Stimulated activated CD4-positive, alpha-beta T cell treated with anti-CD3 and anti-CD28 coated beads, Interleukin-15, amount 100 ng/mL, for 1 hour (primary cell): ENCODE measurements at regions not wholly inside any gene's neighbourhood (a gene's known extent, or its start where the extent isn't known, plus 50 kb on each side); places are given as distances from the start of the nearest gene placed in this dataset.
"Not testable (repeated sequence)": the region's sequence is repeated elsewhere in the genome, so short reads cannot be mapped to it uniquely, and the experiment has no call there.

Experiments used
- DNase-seq, 2 donors: peaks; one replicate each; pipeline ENCODE4 v3.0.0-alpha.2; 2020; ENCODE audit warnings: low read depth in 1 of 2, low spot score in 1 of 2

DNA sequence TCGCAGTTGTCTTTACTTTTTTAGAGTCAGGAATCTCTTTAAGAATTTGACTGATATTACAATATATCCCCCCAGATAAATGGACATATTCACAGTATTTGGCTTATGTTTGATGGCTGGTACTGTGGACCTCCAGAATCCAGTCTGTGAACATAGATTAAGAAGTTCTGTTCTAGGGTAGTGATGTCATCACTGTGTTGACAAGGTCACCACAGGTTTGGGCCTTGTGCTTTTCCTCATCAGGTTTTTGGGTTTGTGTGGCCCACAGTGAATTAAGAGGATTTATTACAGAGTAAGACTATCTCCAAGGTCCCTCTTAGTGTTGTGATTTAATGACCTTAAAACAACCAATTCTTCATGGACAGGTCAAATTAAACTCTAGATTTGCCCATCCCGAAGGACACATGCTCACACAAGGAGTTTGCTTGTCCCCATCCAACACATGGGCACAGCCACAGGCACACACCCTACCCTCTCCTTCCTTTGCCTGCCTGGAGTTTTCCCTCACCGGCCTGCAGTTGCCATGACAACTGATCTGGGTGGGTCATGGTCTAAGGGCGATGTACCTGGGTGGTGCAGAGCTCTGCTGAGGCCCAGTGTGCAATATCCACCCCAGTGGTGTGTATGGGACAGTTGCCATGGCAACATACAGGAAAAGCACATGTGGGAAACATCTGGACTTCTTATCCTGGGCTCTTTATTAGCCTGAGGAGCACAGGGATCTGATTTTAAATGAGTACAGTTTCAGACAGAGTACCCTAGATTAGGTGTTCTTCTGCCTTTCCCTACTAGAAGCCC, 98.6 kb downstream of the NAV1 start:
- DNase-seq: no peak

DNA sequence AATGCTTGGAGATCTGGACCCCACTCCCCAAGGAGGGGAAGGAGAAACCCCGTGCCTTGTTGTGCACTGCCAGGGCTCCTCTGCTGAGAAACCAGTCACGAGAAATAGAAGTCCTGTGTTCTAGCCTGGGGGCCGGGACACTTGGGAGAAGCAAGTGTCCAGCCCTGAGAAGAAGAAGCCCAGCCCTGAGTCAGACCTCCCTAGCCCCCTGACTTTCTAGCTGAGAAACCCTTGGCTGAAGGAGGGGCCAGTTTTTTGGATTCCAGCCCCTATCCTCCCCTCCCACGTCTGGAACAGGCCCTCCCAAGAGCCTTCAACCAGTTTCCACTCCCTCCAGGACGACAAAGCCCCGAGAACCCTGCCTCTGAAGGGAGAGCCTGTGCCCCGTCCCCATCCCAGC, 100.5 kb downstream of the NAV1 start:
- no peak for DNase-seq

DNA sequence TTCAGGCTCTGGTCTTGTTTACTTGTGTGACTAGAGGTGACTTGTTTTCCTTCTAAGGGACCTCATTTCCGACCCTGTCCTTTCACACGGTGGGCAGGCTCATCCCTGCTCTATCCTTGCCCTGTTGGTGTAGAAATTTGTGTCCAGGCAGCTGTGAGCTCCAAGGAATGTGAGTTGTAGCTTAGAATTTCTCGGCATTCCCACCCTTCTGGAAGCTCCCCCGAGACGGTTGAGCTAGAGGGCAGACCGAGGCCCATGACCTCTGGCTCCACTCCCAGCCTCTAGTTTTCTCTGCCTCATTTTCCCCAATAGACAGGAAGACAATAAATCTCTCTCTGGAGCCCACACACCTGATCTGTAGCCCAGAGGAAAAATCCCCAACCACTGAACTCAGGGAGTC, 100.9 kb downstream of the NAV1 start:
- DNase-seq: no peak

DNA sequence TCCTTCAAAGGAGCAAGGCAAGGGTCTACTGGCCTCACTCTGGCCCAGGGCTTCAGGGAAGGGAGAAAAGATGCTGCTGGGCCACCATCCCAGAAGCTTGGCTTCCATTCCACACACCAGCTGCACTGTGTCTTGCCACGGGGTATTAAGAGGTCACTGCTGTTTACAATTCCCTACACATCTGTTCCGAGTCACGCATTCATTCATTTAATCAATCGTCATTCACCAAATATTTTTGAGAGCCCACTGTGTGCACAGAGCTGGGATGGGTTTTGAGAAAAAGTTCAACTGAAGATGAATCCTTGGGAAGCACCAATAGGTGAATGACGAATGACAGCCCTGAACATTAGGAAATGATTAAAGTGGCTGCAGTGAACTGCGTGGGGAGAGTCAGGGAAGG, 101.7 kb downstream of the NAV1 start:
- no peak for DNase-seq

DNA sequence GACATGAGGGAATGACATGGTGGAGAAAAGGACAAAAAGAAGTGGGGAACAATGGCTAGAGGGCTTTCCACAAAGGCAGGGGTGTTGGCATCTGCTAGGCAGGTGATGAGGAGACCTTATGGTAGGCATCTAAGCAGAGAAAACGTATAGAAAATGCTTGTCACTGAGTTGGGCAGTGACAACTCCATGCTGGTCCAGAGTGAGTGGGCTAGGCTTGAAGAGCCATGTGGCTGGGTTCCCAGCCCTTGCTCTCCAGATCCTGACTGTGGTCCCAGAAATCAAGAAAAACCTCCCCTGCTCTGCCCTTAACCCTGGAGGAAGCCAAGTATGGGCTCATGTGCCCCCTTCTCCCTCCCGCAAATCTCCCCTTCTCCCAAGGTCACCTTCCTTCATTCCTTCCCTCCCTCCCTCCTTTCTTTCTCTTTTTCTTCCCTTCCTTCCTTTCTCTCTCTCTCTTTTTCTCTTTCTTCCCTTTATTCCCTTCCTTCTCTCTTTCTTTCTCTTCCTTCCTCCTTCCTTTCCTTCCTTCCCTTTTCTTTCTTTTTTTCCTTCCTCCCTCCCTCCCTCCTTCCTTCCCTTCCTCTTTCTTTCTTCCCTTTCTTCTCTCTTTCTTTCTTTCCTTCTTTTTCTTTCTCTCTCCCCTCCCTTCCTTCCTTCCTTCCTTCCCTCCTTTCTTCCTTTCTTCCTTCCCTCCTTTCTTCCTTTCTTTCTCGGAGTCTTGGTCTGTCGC, 102.8 kb downstream of the NAV1 start:
- no peak for DNase-seq

DNA sequence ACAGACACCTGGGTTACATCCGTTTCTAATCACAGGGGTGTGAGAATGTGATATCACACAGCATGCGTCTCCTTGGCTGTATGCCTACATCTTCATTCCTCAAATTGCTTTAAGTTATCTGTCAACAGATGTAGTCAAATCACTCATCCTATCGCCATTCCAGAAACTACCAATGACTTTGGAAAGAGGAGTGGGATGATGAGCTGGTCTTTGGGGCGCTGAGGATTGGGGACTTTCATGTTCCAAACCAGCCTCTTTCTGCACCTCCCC, 104.8 kb downstream of the NAV1 start:
- no peak for DNase-seq

DNA sequence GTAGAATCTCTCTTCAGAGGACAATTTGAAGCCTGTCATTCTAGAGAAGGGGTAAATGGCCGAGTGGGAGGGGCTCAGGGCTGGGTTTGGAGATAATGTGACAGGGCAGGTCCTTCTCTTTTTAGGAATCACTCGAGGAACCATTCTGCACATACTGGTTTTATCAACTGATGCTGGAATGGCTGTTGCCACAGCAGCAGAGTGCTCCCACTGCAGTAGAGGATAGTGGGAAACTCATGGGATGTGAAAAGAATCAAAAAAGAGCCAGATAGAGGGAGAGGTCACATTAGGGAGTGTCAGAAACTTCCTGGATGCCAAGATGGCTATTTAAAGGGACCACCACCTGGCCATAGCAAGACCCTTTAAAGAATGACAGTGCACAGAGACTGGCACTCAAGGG, 105.3 kb downstream of the NAV1 start:
- no peak for DNase-seq

DNA sequence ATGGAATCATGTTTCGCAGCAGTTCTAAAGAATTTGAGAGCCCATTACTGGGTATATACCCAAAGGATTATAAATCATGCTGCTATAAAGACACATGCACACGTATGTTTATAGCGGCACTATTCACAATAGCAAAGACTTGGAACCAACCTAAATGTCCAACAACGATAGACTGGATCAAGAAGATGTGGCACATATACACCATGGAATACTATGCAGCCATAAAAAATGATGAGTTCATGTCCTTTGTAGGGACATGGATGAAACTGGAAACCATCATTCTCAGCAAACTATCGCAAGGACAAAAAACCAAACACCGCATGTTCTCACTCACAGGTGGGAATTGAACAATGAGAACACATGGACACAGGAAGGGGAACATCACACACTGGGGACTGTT, 106.1 kb downstream of the NAV1 start:
- DNase-seq: not testable (repeated sequence)

DNA sequence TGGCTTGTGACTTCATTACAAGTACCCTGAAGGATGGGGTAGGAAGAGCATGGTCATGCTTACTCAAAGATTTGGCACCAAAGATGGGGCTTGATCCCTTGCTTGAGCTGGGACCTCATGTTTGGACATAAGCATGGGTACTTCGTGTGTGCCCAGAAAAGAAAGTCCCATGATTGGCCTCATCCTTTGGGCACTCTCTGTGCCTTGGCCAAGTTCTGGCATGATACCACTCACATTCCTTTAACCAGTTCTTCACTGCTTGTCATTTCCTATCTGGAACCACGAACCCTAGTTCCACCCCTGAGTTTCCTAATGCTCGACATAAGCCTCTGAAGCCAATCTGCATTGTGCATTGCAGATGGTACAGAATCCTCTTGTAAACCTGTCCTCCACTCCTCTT, 107.0 kb downstream of the NAV1 start:
- no peak for DNase-seq

DNA sequence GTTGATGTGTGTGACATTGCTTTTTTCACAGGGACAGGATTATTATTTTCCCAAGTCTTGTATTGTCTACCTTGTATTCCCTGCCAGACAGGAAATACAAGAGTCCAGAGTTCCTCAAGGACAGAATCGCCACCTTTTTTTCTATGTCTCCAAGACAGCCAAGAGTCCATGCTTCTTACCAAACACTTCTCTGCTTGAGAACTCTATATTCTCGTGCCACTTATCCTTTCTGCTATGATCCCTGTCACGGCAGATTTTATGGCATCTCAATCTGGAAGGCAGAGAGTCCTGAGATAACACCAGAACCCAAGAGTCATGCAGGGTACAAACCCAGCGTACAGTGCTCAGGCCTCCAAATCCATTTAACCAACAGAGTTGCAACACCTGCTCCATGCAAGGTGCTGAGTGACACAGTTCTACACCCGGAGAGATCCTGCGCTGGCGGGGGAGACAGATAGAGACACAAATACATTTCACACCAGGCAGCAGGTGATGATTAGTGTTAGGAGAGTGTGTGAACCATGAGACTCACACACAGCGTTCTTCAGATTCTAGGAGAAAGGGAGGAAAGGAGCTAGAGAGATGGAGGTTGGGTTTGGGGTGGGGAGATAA, 107.6 kb downstream of the NAV1 start:
- no peak for DNase-seq

DNA sequence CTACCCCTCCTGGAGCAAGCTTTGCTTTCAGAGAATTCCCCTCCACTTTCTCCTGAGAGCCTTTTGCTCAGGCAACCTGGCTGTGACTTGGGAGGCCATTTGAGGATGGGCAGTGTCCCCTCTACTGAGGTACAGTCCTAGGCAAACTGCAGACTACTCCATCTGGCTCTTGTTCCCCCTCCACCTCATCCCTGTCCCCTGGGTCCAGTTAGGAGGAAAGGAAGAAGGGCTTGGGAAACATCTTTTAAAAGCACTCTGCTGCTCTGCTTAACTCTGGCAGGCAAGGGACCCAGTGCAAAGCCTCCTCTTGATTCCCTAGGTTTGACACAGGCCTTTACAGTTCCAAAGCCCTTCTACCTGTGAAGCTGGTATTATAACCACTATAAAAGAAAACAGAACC, 108.2 kb downstream of the NAV1 start:
- no peak for DNase-seq

DNA sequence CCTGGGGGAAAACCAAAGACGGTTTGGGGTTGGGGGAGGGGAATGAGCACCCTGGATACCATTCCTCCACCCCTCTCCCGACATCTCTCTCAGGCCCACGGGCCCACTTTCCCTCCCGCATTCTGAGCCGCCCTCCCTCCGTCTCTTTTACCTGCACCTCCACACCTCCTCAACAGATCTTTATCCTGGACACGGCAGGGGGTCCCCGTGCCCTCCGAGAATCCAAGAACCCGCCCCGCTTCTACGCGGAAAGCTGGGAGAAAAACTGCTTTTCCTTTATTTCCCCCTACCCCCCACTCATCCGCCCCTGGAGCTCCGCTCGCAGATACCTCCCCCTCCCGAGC, 108.8 kb downstream of the NAV1 start:
- no peak for DNase-seq

DNA sequence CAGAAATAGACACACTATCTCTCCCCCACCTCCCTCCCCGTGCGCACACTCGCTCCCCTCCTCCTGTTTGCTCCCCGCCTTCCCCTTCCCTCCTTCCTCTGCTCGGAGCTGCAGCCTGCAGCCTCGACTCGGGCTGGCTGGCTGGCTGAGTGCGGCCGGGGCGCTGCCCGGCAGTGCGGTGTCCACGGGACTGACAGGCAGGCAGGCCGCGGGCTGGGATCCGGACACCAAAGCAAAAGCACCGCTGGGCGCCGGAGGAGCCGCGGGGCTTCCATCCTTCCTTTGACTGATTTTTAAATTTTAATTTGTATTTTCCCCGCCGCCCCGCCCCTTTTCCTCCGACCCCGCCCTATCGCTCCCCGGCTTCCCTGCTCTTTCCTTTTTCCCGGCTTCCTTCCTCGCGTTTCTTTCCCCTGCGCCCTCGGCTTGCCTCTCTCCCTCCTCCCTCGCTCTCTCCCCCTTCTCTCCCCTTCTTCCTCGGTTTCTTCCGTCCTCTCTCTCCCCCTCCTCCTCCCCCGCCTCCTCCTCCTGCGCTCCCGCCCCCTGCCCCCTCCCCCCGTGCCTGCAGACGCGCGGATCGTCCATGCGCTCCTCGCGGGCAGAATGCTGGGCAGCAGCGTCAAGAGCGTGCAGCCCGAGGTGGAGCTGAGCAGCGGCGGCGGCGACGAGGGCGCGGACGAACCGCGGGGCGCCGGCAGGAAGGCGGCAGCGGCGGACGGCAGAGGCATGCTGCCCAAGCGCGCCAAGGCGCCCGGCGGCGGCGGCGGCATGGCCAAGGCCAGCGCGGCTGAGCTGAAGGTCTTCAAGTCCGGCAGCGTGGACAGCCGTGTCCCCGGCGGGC, 109.4 kb downstream of the NAV1 start:
- DNase-seq: no peak

DNA sequence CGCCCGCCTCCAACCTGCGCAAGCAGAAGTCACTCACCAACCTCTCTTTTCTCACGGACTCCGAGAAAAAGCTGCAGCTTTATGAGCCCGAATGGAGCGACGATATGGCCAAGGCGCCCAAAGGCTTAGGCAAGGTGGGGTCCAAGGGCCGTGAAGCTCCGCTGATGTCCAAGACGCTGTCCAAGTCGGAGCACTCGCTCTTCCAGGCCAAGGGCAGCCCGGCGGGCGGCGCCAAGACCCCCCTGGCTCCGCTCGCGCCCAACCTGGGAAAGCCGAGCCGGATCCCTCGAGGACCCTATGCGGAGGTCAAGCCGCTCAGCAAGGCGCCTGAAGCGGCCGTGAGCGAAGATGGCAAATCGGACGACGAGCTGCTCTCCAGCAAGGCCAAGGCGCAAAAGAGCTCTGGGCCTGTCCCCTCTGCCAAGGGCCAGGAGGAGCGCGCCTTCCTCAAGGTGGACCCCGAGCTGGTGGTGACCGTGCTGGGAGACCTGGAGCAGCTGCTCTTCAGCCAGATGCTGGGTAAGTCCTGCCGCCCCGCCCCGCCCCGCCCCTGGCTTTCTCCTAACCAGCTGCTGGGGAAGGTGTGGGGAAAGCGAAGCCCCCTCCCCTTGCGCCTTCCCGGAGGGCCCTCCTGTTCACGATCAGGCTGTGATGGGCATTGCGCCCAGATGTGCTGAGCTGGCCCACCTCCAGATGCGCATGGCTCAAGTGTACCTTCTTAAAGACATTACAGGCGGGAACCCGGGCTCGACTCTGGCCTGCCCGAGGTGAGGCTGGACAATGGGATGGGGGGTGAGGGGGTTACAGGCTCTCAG, 110.2 kb downstream of the NAV1 start:
- DNase-seq: no peak

DNA sequence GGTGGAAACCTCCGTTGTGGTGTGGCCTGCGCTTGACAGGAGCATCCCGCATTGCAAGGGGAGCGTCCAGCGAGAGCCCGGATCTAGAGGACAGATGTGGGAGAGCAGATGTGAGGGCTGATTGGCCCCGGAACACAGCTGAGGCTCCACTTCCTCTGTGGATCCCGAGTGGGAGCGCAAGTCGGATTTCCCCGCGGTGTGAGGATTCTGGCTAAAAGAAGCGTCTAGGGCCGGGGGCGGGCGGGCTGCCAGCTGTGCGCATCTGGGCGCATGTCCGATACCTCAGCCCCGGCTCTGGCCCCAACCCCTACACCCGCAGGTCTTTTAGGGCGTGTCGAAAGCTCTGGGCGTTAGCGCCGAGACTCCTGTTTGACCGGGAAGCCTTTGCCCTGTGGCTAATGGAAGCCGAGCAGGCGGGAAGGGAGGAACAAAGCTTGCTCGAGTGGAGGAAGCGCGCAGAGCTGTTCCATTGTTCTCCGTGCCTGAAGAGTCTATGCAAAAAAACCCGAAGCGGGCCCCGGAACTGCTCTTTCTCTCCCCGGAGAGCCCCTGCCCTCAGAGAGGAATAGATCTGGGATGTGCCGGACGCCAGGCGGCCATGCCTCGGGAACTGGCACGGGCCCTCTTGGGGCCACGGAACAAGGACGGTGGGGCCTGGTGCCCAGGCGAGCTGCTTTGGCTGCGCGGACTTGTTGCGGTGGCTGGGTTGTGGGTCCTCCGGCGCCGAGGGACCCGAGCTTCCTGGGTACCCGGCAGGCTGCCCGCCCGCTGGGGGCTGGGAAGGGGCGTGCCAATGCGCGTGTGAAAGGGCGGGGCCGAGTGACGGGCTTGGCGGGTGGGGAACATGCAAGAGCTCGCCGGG, 111.1 kb downstream of the NAV1 start:
- DNase-seq: peak in 1 of 2 donors; percentile 2

DNA sequence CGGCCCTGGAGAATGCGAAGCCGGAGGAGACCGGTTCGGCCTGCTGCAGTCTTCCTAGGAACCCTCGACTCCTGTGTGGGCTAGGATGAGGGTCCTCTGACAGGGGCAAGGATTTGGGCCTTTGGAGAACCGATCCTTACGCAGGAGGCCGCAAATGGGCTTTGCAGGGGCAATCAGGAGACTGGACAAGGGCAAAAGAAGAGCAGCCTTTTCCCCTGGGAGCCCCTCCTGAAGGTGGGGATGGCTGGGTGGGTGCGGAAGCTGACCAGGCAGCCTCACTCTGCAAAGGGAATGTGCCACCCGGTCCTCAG, 111.7 kb downstream of the NAV1 start:
- no peak for DNase-seq

DNA sequence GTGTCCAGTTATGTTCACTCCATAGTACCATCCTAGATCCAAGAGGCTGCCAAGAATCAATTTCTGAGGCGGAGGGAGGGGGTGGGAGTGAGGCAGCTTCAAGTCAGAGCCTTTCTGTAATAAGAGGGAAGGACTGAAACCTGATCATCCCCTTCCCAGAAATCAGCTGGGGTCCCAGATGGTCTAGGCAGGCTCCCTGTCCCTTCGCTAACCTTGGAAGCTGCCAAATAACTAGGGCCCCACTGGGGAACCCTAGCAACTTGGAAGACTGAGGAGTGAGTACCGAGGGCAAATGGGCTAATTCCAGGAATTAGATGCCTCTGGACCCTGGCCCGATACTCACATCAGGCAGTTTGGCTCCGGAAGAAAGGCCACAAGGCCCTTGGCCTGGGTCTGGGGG, 113.3 kb downstream of the NAV1 start:
- DNase-seq: no peak

DNA sequence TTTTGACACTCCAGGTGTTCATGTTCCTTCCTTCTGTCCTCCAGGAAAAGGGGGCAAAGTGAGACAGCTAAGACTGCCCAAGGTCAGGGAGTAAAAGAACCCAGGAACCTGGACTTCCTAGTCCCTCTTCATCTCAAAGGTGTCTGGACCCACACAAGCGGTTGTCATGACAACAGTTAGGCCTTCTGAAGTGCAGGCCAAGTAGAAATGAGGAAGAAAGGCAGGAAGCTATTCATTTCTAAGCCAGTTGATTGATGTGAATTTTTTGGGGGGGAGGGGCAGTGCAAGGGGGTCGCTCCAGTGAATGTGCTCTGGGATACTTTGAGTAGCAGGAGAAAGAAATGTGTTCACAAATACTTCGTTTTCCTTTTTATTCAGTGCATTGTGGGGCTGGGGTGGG, 114.3 kb downstream of the NAV1 start:
- no peak for DNase-seq

DNA sequence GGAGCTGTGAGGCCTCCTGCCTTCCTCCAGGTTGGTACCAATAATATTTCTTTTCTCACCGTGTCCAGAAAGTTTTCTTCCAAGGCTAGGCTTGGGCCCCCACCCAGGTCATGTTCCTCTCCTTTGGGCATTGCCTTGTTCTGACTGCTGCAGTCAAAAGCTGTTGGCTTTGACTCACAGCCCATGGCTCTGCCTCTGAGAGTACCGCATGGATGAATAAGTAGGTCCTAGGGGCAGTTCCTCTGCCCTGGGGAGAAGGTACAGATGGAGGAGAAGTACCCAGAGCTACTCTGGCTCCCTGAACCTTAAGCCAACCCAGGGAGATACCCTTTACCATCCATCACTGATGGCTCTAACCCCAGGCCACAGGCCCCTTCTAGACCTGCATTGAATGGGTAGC, 115.0 kb downstream of the NAV1 start:
- DNase-seq: no peak

DNA sequence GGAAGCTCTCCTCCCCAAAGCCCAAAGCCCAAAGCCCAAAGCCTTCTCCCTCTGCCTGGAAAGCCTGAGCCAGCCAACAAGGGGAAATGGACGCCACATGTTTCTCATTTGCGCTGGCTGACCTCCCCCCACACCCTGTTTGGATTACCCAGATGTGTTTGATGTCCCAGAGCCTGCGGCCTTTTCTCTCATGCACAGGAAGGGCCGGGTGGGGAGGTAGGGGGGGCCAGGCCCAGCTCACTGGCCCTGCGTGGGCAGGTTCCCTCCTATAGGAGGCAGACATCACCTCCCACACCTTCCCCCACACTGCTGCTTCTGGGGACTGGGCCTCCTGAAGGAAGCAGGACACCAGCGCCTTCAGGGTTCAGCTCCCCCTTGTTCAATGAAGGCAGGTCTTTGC, 116.3 kb downstream of the NAV1 start:
- no peak for DNase-seq
